Activated T-helper 17 cell treated with anti-CD3 and anti-CD28 coated beads, Interleukin-2, amount 50 U/mL, for 72 hours (primary cell): ENCODE measurements at regions not wholly inside any gene's neighbourhood (a gene's known extent, or its start where the extent isn't known, plus 50 kb on each side); places are given as distances from the start of the nearest gene placed in this dataset.

Experiments used
- ATAC-seq: fragments of 150-1000 bp; cut with Tn5 transposase; replicated peaks from 2 replicates; pipeline ENCODE4 v1.10.0; 2021; ENCODE audit warnings: mild to moderate bottlenecking, moderate library complexity
- H3K27ac Mint-ChIP-seq: one replicate; pipeline ENCODE4 v1.8.0; 2022; ENCODE audit warnings: mixed read lengths
- H3K27me3 Mint-ChIP-seq: one replicate; pipeline ENCODE4 v1.8.0; 2022; ENCODE audit warnings: mixed read lengths
- H3K36me3 Mint-ChIP-seq: one replicate; pipeline ENCODE4 v1.8.0; 2022; ENCODE audit warnings: low read depth, mild to moderate bottlenecking, mixed read lengths
- H3K4me1 Mint-ChIP-seq: one replicate; pipeline ENCODE4 v1.8.0; 2022; ENCODE audit warnings: mixed read lengths
- H3K4me3 Mint-ChIP-seq: one replicate; pipeline ENCODE4 v1.8.0; 2022; ENCODE audit warnings: mild to moderate bottlenecking, mixed read lengths
- H3K9me3 Mint-ChIP-seq: one replicate; pipeline ENCODE4 v1.8.0; 2022; ENCODE audit warnings: mixed read lengths

DNA sequence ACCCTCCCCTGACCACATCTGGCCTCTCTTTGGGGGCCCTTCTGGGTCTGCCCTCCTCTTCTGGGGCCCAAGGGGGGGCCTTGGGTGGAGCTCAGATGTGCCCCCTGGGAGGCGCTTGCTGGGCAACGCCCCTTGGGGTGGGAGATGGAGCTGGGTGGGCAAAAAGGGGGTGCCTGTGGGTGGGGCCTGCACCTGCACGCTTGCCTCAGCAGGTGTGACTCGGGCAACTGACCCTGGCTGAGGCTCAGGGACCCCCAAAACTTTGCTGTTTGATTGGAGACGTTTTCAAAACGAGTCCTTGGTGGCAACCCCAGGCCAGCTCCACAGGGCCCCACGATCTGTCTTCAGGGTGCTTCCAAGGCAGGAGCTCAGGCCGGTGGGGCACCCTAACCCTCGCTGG, 105.3 kb downstream of the SIK1 start:
- no peak for ATAC-seq
- Mint-ChIP-seq H3K27me3 (peaks cover 10% of the 10 kb centered on the region), H3K27ac (no peak overlapping the region), H3K4me3 (no peak overlapping the region), H3K36me3 (no peaks in the 10 kb centered on the region), H3K9me3 (no peaks in the 10 kb centered on the region), H3K4me1 (no peaks in the 10 kb centered on the region)

DNA sequence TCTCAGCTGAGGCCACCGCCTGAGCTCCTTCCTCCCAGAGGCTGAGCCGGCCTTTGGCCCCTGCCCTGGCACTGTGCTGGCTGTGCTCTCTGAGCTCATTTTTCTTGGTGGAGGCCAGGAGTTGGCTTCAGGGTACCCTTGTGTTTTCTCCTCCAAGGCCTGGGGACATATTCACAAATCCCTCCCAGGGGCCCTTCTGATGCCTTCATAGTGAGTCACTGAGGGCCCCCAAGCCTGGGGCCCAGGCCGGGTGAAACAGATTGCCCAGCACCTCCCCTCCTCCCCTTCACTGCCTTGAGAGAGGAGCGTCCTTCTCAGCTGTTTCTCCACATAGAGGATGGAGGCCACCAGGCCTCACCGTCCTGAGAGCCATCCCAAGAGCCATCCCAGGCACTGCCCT, 105.8 kb downstream of the SIK1 start:
- H3K27me3 Mint-ChIP-seq = peaks cover 10% of the 10 kb centered on the region
- H3K27ac Mint-ChIP-seq = no peak overlapping the region
- no peaks in the 10 kb centered on the region for H3K4me1 Mint-ChIP-seq
- H3K9me3 Mint-ChIP-seq = no peaks in the 10 kb centered on the region
- no peak for ATAC-seq
- no peaks in the 10 kb centered on the region for H3K36me3 Mint-ChIP-seq
- H3K4me3 Mint-ChIP-seq = no peak overlapping the region

DNA sequence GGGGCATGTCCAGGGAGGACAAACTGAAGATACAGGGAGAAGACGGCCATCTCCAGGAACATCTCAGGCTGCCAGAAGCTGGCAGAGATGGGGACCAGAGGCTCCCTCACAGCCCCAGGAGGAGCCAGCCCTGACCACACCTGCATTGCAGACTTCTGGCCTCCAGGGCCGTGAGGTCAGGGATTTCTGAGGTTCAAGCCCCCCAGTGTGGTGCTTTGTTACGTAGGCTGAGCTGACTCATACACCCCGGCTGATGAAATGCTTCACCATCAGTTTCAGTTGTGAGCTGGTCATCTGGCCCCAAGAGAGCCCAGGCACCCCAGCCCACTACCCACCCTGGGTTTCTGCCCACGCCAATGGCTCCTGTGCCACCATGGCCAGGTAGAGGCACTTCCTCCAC, 106.4 kb downstream of the SIK1 start:
- H3K4me3 Mint-ChIP-seq = no peak overlapping the region
- H3K4me1 Mint-ChIP-seq = no peaks in the 10 kb centered on the region
- H3K9me3 Mint-ChIP-seq = no peaks in the 10 kb centered on the region
- H3K36me3 Mint-ChIP-seq = no peaks in the 10 kb centered on the region
- H3K27me3 Mint-ChIP-seq = peaks cover 12% of the 10 kb centered on the region
- no peak for ATAC-seq
- no peak overlapping the region for H3K27ac Mint-ChIP-seq

DNA sequence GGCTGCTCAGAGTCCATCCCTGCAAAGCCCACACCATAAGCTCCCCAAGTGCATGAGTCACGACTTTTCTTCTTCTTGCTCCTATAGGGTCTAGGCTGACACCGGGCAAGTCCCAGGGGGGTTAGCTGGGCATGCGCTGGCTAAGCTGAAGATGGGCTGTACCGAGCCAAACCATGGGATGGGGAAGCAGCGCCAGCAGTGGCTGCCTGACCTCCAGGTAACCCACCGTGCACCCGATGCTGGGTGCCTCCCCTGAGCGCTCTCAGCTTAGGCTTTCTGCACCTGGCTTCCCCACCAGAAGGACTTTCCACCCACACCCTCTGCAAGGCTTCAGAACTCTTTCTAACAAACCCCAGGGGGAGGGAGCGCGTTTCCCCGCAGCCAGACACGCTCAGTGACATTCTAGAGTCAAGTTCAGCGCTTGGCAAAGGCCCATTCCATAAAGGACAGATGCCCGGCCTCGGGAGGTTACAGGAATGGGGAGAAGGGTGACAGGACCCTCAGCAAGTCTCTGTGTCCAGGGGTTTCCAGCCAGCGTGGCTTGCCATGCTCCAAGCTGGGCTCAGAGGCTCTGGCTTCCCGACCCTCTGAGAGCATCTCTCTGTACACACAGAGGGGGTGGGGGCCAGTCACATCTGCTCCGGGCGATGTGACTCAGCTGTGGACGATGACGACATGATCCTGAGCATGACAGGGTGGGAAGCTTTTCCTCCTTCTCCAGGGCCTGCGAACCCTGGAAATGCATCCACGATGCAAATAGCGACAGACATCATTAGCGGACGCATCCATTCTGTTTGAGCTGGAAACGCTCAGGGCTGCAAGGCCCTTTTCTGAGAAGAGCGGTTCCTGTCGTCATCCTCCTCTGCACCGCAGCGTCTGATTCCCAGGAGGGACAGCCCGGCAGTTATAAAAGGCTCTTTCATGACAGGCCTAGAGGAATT, 107.8 kb downstream of the SIK1 start:
- Mint-ChIP-seq H3K4me1 (no peaks in the 10 kb centered on the region), H3K27ac (no peak overlapping the region), H3K27me3 (peaks cover 20% of the 10 kb centered on the region), H3K4me3 (no peak overlapping the region), H3K36me3 (no peaks in the 10 kb centered on the region), H3K9me3 (no peaks in the 10 kb centered on the region)
- ATAC-seq = no peak

DNA sequence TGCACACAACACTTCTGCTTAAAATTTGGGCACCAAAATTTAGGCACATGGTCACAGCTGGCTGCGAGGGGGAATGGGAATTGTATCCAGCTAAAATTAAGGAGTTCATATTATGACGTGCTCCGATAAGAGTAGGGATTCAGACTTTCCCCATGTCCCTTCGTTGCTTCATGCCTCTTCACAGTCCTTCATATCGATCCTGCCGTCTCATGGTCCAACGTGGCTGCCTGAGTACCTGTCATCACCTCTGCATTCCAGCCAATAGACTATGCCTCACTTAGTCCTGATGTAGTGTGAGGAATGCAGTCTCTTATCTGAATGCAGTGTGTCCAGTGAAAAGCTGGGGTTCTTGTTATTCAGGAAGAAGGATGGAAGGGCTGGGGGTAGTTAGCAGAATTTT, 108.6 kb downstream of the SIK1 start:
- Mint-ChIP-seq H3K27me3 (peaks cover 20% of the 10 kb centered on the region), H3K36me3 (no peaks in the 10 kb centered on the region), H3K4me1 (no peaks in the 10 kb centered on the region), H3K4me3 (no peak overlapping the region), H3K27ac (no peak overlapping the region), H3K9me3 (no peaks in the 10 kb centered on the region)
- ATAC-seq = no peak

DNA sequence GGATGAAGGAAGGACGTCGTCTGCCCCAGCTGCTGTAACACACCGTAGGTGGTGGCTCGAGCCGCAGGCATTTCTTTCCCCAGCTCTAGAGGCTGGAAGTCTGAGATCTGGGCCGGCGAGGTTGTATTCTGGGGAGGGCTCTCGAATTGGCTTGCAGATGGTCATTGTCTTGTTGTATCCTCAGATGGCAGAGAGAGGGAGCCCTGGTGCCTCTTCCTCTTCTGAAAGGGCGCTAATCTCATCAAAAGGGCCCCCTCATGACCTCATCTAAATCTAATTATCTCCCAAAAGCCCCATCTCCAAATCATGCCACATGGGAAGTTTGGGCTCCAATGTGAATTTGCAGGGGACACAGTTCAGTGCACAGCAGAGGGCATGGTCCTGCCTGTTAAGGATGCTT, 109.0 kb downstream of the SIK1 start:
- H3K36me3 Mint-ChIP-seq = no peaks in the 10 kb centered on the region
- no peak overlapping the region for H3K27ac Mint-ChIP-seq
- H3K4me1 Mint-ChIP-seq = no peaks in the 10 kb centered on the region
- no peaks in the 10 kb centered on the region for H3K9me3 Mint-ChIP-seq
- H3K4me3 Mint-ChIP-seq = no peak overlapping the region
- H3K27me3 Mint-ChIP-seq = peaks cover 19% of the 10 kb centered on the region
- ATAC-seq = no peak

DNA sequence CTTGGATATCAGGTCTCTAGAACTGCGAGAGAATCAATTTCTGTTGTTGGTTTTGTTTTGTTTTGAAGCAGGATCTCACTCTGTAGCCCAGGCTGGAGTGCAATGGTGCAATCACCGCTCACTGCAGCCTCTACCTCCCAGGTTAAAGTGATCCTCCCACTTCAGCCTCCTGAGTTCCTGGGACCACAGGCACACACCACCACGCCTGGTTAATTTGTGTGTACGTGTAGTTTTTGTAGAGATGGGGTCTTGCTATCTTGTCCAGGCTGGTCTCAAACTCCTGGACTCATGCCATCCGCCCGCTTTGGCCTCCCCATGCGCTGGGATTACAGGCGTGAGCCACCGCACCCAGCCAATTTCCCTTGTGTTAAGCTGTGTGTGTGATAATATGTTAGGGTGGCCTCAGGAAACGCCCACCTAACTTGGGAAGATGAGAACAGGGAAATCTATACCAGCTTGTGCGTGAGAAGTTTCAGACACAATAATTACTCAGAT, 109.6 kb downstream of the SIK1 start:
- no peak for ATAC-seq
- H3K27ac Mint-ChIP-seq = no peak overlapping the region
- H3K27me3 Mint-ChIP-seq = peaks cover 16% of the 10 kb centered on the region
- no peak overlapping the region for H3K4me3 Mint-ChIP-seq
- no peaks in the 10 kb centered on the region for H3K36me3 Mint-ChIP-seq
- no peaks in the 10 kb centered on the region for H3K4me1 Mint-ChIP-seq
- no peaks in the 10 kb centered on the region for H3K9me3 Mint-ChIP-seq

DNA sequence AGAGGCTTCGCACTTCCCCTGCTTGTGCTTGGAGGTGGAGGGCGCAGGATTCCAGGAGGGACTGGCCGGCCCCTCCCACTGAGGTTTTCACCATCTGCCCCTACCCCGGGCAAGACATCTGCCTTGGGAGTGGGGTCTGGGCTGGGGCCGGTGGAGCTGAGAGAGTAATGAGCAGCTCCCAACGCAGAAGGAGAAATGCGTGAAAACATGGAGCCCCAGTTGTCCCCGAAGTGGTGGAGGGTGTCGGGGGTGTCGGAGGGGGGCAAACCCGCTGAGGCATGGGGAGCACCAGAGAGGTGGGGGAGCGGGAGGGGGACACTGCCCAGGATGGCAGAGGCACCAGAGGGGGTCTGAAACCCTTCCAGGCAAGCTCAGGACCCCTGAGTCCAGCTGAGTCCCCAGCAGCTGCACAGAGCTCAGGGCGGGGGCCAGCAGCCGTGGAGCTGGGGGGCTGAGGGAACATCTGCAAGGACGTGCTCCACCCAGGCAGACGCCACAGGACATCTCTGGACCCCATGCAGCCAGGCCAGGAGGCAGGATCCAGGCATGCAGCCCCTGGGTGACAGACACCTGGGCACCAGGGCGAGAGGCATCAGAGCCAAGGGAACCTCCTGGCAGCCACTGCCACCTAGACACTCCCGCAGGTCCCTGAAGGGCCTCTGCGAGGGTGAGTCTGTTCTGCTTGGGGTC, 110.6 kb downstream of the SIK1 start:
- Mint-ChIP-seq H3K9me3 (no peaks in the 10 kb centered on the region), H3K4me1 (no peaks in the 10 kb centered on the region), H3K27me3 (peaks cover 16% of the 10 kb centered on the region), H3K4me3 (no peak overlapping the region), H3K27ac (no peak overlapping the region), H3K36me3 (no peaks in the 10 kb centered on the region)
- no peak for ATAC-seq

DNA sequence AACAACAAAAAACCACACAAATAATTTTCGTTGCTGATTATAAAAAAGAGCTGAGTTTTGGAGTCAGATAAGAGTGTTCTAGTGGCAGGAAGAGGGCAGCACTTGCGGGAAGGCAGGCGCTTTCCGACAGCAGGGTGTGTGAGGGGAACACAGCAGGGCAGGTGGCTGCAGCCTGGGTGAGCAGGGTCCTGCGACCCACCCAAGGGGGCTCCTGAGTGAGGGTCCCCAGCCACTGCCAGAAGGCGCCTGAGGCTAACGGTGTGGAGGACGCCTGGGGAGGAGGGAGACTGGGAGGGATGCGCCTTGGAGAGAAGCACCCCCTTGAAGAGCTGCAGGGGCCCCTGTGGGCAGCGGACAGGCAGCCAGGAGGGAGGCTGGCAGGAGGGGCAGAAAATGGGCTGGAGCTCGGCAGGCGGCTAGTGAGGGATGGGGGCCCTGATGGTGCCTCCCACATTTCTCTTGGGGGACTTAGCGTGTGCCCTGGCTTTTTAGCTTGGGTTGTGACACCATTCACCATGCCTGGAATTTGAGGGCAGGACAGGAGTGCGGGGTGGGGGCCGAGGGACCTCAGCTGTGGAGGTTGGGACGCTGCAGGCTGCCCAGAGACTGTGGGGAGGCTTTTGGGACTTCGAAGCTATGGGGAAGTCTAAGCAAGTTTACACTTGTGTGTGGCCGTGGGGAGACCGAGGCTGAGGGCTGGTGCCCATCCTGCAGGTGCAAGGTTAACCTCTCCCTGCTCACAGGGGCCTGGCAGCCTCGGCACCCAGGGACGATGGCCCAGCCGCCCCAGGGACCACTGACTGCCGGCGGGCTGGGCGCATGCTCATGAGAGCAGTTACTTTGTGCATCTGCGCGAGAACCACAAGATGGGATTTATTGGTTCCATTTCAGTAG, 111.4 kb downstream of the SIK1 start:
- H3K9me3 Mint-ChIP-seq = no peaks in the 10 kb centered on the region
- no peaks in the 10 kb centered on the region for H3K4me1 Mint-ChIP-seq
- no peak overlapping the region for H3K4me3 Mint-ChIP-seq
- no peak overlapping the region for H3K27ac Mint-ChIP-seq
- H3K27me3 Mint-ChIP-seq = peaks cover 20% of the 10 kb centered on the region
- no peak for ATAC-seq
- H3K36me3 Mint-ChIP-seq = no peaks in the 10 kb centered on the region

DNA sequence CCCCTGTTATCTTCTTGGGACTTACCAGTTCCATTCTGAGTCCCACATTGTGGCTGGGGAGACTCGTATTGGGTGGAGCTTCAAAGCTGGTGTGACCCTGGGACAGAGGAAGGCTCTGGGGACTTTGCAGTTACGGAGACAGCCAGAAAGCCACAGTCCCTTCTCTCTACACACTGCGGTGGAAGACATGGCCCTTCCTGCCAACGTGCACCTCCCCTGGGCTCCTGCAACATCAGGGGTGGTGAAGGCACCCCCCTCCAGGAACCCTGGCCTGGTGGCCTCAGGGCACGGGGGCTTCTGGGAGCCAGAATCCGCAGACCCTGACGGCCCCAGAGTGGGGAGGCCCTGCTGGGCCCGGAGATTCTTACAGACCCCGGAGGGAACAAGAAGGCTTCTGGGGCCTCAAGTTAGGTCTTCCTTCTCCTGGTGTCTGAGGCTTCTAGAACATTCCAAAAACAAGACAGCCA, 113.0 kb downstream of the SIK1 start:
- ATAC-seq = no peak

DNA sequence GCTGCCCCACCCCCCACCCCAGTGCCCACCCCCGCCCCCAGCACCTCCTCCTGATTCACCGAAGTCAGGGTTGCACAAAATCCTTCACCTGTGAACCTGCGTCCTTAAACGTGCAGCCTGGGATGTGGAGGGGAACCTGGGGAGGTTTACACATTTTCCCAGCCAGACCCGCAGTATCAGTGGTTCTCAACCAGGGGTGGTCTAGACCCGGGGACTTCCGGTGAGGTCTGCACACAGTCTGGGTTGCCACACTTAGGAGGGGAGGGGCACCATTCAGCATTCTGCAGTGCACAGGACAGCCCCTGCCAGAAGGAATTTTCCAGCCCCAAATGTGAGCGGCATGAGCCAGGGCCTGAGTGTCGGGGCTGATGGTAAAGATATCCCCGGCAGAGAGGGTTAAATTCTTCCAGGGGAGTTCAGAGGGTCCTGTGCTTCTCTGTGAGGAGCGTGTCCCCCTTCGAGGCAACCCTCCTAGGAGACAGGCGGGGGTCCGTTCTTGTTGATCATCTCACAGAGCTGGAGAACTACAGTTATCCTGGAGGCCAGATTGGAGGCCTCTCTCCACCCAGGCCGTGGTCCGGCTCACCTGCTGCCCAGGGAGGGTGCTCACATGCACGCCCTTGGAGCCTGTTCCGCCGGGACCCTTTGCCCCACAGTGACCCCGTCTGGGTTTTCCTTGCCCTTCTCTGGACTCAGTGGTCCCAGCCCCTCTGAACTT, 113.6 kb downstream of the SIK1 start:
- Mint-ChIP-seq H3K4me1 (no peaks in the 10 kb centered on the region), H3K27me3 (peaks cover 20% of the 10 kb centered on the region), H3K36me3 (no peaks in the 10 kb centered on the region), H3K27ac (no peak overlapping the region), H3K4me3 (no peak overlapping the region), H3K9me3 (no peaks in the 10 kb centered on the region)
- ATAC-seq = no peak

More for the DNA sequence above, 113.0 kb downstream of the SIK1 start:
- Mint-ChIP-seq H3K27me3 (peaks cover 20% of the 10 kb centered on the region), H3K36me3 (no peaks in the 10 kb centered on the region), H3K4me1 (no peaks in the 10 kb centered on the region), H3K27ac (no peak overlapping the region), H3K4me3 (no peak overlapping the region), H3K9me3 (no peaks in the 10 kb centered on the region)

DNA sequence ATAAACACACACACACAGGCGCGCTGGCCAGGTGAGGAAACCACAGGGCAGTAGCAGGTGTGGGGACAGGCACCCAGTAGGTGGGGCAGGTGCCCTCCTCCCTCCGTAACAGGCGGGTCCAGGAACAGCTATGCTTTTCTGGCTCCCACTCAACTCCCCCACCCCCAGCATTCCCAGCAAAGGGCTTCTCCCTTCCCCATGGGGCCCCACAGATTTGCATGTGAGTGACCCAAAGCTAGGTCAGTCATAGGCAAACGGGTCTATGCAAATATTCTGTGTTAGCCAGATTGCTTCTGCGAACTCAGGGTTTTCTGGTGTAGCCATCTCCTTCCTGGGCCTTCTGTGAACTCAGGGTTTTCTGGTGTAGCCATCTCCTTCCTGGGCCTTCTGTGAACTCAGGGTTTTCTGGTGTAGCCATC, 114.2 kb downstream of the SIK1 start:
- no peak overlapping the region for H3K27ac Mint-ChIP-seq
- H3K4me3 Mint-ChIP-seq = no peak overlapping the region
- peaks cover 3% of the 10 kb centered on the region for H3K4me1 Mint-ChIP-seq
- no peak for ATAC-seq
- no peaks in the 10 kb centered on the region for H3K36me3 Mint-ChIP-seq
- H3K27me3 Mint-ChIP-seq = peaks cover 23% of the 10 kb centered on the region
- no peaks in the 10 kb centered on the region for H3K9me3 Mint-ChIP-seq

DNA sequence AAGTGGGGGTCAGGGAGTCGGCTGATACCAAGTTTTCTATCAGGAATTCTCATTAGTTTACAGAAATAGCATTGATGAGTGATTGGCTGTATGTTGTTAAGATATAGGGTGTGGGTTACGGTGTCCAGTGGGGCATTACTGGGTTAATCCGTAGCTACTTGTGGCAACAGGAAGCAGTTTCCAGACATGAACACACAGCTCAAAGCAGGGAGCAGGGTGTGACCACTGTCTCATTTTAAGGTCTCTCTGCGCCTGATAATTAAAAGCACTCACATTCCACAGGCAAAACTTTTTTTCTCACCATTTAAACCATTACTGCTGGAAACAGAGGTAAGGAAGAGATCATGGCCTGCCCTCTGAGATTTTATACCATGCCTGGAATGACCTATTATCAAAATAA, 114.9 kb downstream of the SIK1 start:
- Mint-ChIP-seq H3K27ac (no peak overlapping the region), H3K4me3 (no peak overlapping the region), H3K36me3 (no peaks in the 10 kb centered on the region), H3K4me1 (peaks cover 10% of the 10 kb centered on the region), H3K9me3 (no peaks in the 10 kb centered on the region), H3K27me3 (peaks cover 19% of the 10 kb centered on the region)
- no peak for ATAC-seq
